ENCODE measurements at regions not wholly inside any gene's neighbourhood (a gene's known extent, or its start where the extent isn't known, plus 50 kb on each side); places are given as distances from the start of the nearest gene placed in this dataset.

GRCh38 chr16:85344502-85345128, 232.3 kb upstream of the CIBAR2 start:
- DNase-seq (ENCODE audit: low read depth in 2 of 2) = no peak

DNA sequence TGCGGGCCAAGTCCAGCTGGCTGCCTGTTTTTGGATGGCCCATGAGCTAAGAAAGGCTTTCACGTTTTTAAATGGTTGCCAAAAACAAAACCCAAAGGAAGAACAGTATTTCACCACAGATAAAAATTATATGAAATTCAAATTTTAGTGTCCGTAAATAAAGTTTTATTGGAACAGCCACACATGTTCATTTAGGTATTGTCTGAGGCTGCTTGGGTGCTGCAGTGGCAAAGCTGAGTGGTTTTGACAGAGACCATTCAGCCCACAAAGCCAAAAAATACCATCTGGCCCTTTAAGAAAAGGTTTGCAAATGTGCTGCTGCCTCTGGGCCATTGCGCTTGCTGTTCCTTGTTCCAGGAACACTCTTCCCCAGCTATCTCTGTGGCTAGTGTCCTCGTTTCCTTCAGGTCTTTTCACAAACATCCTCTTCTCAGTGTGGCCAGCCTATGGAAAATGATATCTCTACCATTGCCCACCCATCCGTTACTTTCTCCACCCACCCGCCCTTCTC, 232.9 kb upstream of the CIBAR2 start:
- no peak for DNase-seq (ENCODE audit: low read depth in 2 of 2)

- DNase-seq (ENCODE audit: low read depth in 2 of 2) = no peak
Measured at GRCh38 chr16:85346404-85347212, 234.3 kb upstream of the CIBAR2 start.

DNA sequence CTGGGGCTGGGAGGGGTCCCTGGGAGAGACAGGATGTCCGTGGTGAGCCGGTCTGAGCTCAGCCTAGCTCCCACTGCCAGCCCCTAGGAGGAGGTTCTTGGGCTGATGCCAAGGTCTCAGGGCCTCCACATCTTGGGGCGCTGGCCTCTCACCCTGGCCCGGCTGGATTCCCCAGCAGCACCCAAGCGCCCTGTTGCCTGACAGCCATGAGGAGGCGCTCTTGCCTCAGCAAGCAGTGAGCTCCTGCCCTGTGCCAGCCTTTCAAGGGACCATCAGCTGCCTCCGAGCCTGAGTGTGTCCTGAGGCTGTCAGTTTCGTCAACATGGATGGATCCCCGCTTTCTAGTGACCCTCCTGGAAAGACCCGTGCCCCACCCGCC, 234.9 kb upstream of the CIBAR2 start:
- DNase-seq (ENCODE audit: low read depth in 2 of 2) = no peak

GRCh38 chr16:85348065-85348840, 236.0 kb upstream of the CIBAR2 start:
- DNase-seq (ENCODE audit: low read depth in 2 of 2) = no peak

DNA sequence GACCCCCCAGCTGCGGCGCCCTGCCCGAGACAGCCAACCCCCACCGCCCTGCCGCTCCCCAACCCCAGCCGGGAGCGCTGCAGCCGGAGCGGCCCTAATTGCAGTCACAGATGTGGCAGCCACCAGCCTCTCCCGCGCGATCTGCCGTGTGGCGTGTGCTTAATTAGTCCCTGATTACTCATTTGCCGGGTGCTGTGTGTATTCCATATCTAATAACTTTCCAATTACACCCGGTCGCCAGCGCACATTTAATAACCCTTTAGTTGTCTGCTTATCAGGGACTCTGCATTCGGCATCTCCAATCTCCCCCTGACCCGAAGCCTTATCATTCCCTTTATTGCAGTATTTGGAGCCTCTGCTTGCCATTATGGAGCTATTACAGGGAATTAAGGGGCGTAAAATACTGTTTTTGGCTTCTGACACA, 236.7 kb upstream of the CIBAR2 start:
- DNase-seq (ENCODE audit: low read depth in 2 of 2) = no peak

DNA sequence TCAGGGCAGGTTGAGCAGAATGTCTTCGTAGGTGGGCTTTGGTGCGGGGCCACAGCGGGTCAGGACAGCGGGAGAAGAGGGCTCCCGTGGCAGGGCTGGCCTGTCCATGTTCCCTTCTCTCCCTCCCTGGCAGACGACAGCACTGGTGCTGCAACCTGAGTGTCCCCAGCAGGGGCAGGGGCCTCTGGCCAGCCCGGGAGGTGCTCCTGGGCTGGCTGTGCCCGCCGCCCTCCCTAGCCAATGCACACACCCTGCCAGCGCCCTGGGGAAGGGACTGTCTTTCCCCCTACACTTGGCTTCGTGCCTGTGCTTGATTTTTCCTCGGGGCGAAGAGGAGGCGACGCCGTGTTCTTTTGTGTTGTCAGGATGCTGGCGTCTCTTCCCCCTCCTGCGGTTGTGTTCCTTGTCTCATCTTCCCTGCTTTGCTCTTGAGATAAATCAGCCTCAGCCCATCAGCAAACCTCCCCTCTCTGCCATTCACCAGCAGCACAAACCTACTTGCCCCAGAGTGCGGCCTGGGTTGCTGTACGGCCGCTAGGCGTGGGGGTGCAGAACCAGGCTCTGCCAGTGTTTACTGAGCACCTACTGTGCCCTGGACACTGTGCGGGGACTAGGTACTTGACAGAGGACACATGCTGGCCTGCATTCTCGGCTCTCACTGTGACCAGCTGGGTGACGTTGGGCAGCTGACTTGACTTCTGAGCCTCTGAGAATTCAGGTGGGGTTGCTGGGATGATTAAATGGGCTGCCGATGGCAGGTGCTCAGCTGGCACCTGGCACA, 237.3 kb upstream of the CIBAR2 start:
- no peak for DNase-seq (ENCODE audit: low read depth in 2 of 2)

GRCh38 chr16:85350146-85350728, 238.0 kb upstream of the CIBAR2 start:
- no peak for DNase-seq (ENCODE audit: low read depth in 2 of 2)

- DNase-seq (ENCODE audit: low read depth in 2 of 2) = peak; percentile 74 to 77
Measured at GRCh38 chr16:85350973-85351372, 238.7 kb upstream of the CIBAR2 start.

GRCh38 chr16:85353013-85353412, 240.7 kb upstream of the CIBAR2 start:
- no peak for DNase-seq (ENCODE audit: low read depth in 2 of 2)

- DNase-seq (ENCODE audit: low read depth in 2 of 2) = no peak
Measured at GRCh38 chr16:85353839-85354685, 241.8 kb upstream of the CIBAR2 start.

DNA sequence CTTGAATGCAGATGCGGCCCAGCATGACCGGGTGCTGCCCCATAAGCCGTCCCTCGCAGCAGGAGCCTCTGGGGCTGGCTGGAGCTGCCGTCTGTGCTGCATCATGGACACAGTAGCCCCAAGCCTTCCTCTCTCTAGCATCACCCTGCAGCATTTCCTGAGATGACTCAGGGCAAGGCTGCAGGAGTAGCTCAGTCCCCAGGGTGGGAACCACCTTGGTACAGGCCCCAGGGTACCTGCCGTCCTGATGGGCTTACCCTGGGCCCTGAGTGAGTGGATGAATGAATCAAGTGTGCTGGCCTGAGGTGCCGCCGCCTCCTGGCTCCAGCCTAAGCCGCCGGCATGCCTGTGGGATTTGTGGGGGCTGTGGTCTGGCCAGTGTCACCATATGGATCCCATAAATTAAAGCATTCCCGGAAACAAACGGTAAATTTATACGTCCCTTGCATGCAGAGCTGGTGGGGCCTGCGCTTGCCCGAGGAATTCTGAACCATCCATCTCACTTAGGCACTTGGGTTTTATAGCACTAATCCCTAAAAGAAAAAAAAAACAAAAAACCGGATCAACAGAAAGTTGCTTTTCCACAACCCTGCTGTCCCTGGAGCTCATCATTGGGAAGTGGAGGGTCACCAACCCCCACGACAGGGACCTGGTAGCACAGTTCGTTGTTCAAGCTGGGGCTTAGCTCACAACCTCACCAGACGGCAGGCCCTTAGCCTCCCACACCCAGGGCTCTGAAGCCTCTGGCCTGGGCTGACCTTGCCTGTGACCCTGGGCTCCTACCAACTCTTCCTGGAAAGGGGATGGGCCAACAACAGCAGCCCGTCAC, 242.6 kb upstream of the CIBAR2 start:
- DNase-seq (ENCODE audit: low read depth in 2 of 2) = peak; percentile 95 to 96

DNA sequence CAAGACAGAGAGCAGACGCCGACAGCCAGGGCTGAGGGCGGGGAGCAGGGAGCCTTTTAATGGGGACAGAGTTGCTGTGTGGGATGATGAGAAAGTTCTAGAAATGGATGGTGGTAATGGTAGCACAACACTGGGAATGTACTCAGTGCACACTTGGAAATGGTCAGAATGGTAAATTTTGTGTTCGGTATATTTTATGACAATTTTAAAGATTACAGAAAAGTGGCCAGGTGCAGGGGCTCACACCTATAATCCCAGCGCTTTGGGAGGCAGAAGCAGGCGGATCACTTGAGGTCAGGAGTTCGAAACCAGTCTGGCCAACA, 243.2 kb upstream of the CIBAR2 start:
- no peak for DNase-seq (ENCODE audit: low read depth in 2 of 2)

DNA sequence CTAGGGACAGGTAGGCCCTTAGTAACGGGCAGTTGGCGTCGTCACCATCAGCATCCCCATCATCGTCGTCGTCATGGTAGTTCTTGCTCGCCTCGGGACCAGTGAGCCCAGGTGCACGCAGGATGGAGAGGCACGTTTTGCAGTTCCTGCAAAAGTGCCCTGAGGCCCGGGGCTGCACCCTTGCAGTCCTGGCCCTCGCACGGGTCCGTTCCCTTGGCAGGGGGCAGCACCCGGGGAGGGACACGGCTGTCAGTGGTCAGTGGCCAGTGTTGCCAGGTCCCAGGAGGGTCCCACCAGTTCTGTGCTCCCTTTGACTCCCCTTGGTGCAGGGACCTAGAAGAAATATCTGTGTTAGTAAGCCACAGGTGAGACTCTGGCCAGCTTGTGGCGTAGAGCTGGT, 243.9 kb upstream of the CIBAR2 start:
- no peak for DNase-seq (ENCODE audit: low read depth in 2 of 2)

DNA sequence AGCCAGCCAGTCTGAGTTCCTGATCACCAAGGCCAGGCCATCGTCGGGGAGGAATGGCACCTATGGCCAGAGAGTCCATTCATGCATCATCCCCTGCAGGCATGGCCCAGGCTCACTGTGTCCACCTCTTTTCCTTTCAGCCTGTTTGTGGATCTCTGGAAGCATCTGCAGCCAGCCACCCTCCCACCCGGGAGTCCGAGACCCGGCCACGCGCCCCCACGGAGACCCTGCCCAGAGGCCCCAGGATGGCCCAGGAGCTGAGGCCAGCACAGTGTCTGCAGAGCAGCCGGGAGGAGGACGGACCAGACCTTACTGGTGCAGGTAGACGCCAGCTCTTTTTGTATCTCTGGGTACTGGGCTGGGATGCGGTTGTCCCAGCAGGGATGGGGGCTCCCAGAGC, 245.1 kb upstream of the CIBAR2 start:
- no peak for DNase-seq (ENCODE audit: low read depth in 2 of 2)

DNA sequence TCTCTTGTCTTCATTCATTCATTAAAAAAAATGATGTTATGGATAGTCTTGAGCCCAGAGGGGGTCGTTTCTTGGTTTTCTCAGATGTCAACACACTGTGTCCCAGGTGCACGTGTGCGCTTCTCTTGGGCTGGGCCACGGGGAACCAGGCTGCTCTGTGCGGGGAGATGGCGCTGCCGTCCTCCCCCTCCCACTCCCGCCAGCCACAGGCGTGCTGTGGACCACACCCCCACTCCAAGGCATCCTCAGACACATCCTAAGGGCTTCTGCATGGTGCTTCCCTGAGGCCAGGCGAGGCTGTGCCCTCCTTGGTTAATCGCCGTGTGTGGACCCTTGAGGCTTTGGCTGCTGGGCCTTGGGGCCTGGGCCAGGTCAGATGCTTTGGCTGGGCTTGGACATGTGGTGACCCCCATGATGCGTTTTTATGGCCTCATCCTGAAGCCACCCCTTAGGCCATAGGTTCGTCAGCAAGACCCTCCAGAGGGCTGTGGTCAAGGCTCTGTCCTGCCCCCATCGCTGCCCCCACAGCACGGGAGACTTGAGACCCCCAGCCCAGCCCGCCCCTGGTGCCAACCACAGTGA, 245.7 kb upstream of the CIBAR2 start:
- no peak for DNase-seq (ENCODE audit: low read depth in 2 of 2)

DNA sequence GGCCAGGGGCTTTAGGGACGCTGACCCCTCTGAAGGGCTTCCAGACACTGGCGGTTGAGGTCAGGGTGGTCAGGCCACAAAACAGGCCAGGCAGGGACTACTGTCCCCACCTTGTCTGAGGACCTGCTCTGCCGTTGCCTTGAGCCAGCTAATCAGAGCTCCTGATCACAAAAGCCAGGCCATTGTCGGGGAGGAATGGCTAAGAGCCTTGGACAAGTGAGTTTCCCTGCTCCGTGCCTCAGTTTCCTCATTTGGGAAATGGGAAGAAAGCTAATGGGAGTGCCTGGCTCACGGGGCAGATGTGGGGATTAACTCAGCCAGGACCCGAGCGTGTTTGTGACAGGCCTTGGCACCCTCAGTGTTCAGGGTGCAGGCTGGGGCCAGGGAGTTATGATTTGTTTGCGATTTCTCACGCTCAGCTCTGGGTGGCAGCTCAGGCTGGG, 246.5 kb upstream of the CIBAR2 start:
- no peak for DNase-seq (ENCODE audit: low read depth in 2 of 2)

DNA sequence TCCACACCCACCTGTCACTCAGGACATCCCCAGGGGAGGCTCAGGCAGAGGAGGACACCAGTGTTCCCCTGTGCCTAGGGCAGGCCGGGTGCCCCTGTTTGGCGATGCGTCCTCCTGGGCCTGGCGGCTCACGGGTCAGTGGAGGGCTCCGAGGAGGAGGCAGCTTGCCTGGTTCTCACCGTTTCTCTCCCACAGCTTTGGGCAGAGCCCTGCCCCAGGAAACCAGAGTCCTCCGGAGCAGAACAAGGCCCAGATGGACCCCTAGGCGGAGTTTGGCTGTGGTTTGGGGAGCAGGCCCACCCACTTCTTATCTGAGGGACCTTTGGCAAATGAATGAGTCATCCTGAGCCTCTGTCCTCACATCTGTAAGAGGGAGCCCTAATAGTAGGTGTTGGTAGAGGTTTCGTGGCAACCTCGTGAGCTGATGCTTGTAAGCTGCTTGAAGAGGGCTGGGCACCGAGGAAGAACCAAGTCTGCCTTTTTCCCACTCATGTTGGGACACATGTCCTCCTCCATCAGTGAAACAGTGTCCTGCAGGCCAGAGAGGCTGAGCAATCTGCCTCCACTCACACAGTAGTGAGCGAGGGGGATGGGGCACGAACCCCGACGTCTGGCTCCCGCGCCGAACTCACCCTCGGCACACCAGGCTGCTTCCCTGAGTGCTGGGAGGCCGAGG, 247.0 kb upstream of the CIBAR2 start:
- no peak for DNase-seq (ENCODE audit: low read depth in 2 of 2)

Data from fibroblast of skin of left biceps (primary cell).